ENCODE measurements at regions not wholly inside any gene's neighbourhood (a gene's known extent, or its start where the extent isn't known, plus 50 kb on each side); places are given as distances from the start of the nearest gene placed in this dataset.

- H3K9me3 ChIP-seq, result no peaks in the 10 kb centered on the region
- WGBS (ENCODE audit: low lambda C conversion rate), result 86% methylated on average over 1 of the region's 1 CpG
- DNase-seq, result no peak
- peaks cover 0 to 18% of the 10 kb centered on the region in 2 experiments; a peak in 1 of 4 replicates for H3K4me1 ChIP-seq (ENCODE audit: control insufficient read depth in 1 of 2, insufficient read depth in 2 of 2, low read depth in 1 of 2, low read length in 1 of 2)
- H4K20me1 ChIP-seq (ENCODE audit: insufficient read depth), result no peaks in the 10 kb centered on the region
- no peak overlapping the region for H3K4me2 ChIP-seq
- H3F3A ChIP-seq (replicated peaks; ENCODE audit: insufficient read depth), result no peaks in the 10 kb centered on the region
- H3K9ac ChIP-seq, result no peak overlapping the region
- CTCF ChIA-PET, result interaction anchor here (1.2 kb wide), 1 partner anchor 19 kb away, joined by 3 read pairs; no protein-coding TSS in a partner anchor
- no peak overlapping the region for H3K27ac ChIP-seq (ENCODE audit: low read depth in 2 of 2, low read length in 1 of 2)
- no peak overlapping the region for H2AFZ ChIP-seq (ENCODE audit: low read depth)
- H3K36me3 ChIP-seq (replicated peaks in 1 of 2; ENCODE audit: control insufficient read depth in 1 of 2, insufficient read depth in 2 of 2, low read length in 1 of 2), result no peaks in the 10 kb centered on the region
- H3K79me2 ChIP-seq (ENCODE audit: insufficient read depth), result no peaks in the 10 kb centered on the region
- TF ChIP-seq TCF12 (IDR thresholded peaks at IDR 0.05) (no peak), NFIC (IDR thresholded peaks at IDR 0.05; ENCODE audit: borderline replicate concordance) (no peak), RXRA (IDR thresholded peaks at IDR 0.05; ENCODE audit: borderline replicate concordance, low read depth) (no peak), YY1 (IDR thresholded peaks at IDR 0.05; ENCODE audit: low read depth) (no peak), REST (IDR thresholded peaks at IDR 0.05; ENCODE audit: low read depth, low read length) (no peak), PBX3 (IDR thresholded peaks at IDR 0.05) (no peak), RCOR1 (IDR thresholded peaks at IDR 0.05; ENCODE audit: low read length) (no peak), EP300 (IDR thresholded peaks at IDR 0.05; ENCODE audit: borderline replicate concordance in 1 of 2, low read depth in 1 of 2, low read length in 1 of 2) (no peak), GABPA (IDR thresholded peaks at IDR 0.05; ENCODE audit: low read depth) (no peak), ZBTB33 (IDR thresholded peaks at IDR 0.05; ENCODE audit: borderline replicate concordance, low read depth) (no peak), FOXM1 (IDR thresholded peaks at IDR 0.05; ENCODE audit: low read depth) (no peak), MXI1 (IDR thresholded peaks at IDR 0.05; ENCODE audit: low read depth, low read length) (no peak), MAX (IDR thresholded peaks at IDR 0.05; ENCODE audit: low read depth) (no peak), MEF2A (IDR thresholded peaks at IDR 0.05; ENCODE audit: borderline replicate concordance, low read depth) (no peak), EZH2phosphoT487 (IDR thresholded peaks at IDR 0.05; ENCODE audit: borderline replicate concordance, low read depth) (no peak), FOSL2 (IDR thresholded peaks at IDR 0.05; ENCODE audit: borderline replicate concordance, low read depth) (no peak)
- no peaks in the 10 kb centered on the region for H3K9me2 ChIP-seq
- no peak overlapping the region for H3K4me3 ChIP-seq (ENCODE audit: low read depth in 2 of 2, low read length in 1 of 2)
- no peaks in the 10 kb centered on the region for H3K27me3 ChIP-seq (ENCODE audit: insufficient read depth)
- POLR2A ChIA-PET, result no interaction called here
Measured at GRCh38 chr12:75932241-75932640, 99.3 kb downstream of the PHLDA1 start.
